ENCODE measurements at regions not wholly inside any gene's neighbourhood (a gene's known extent, or its start where the extent isn't known, plus 50 kb on each side); places are given as distances from the start of the nearest gene placed in this dataset.

DNA sequence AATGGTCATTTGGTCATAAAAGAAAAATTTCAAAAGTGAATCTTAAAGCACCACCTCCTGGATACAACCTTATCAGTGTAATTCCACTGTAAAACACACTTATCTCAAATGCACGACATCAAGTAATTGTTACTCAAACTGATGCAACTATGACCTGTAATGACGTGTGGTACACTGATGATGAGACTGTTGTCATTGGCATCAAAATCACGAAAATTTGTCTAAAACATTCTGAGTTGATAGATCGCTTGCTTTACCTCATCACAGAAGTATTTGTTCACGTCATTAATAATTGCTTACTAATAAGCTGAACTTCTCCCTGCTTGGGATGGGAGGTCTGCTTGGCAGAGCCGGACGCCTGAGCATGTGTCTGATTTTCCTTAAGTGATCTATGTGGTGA lies 221.8 kb upstream of the KLF6 start:
- TF ChIP-seq MYC (IDR thresholded peaks at IDR 0.05; ENCODE audit: low read depth, low read length) (no peak), EZH2 (IDR thresholded peaks at IDR 0.05; ENCODE audit: borderline replicate concordance, low read depth, low read length, severe bottlenecking) (no peak), POLR2A (IDR thresholded peaks at IDR 0.05; ENCODE audit: low read depth, low read length) (no peak), GATA2 (IDR thresholded peaks at IDR 0.05; ENCODE audit: insufficient read depth, insufficient read length, low read depth, low read length) (no peak), FOS (IDR thresholded peaks at IDR 0.05; ENCODE audit: borderline replicate concordance, insufficient read depth, low read length) (no peak), POLR2AphosphoS5 (IDR thresholded peaks at IDR 0.05; ENCODE audit: insufficient read depth, low read depth, low read length) (no peak), JUN (IDR thresholded peaks at IDR 0.05; ENCODE audit: borderline replicate concordance, insufficient read depth, insufficient read length, low read depth) (no peak)
- TF ChIP-seq, protein P1, sequence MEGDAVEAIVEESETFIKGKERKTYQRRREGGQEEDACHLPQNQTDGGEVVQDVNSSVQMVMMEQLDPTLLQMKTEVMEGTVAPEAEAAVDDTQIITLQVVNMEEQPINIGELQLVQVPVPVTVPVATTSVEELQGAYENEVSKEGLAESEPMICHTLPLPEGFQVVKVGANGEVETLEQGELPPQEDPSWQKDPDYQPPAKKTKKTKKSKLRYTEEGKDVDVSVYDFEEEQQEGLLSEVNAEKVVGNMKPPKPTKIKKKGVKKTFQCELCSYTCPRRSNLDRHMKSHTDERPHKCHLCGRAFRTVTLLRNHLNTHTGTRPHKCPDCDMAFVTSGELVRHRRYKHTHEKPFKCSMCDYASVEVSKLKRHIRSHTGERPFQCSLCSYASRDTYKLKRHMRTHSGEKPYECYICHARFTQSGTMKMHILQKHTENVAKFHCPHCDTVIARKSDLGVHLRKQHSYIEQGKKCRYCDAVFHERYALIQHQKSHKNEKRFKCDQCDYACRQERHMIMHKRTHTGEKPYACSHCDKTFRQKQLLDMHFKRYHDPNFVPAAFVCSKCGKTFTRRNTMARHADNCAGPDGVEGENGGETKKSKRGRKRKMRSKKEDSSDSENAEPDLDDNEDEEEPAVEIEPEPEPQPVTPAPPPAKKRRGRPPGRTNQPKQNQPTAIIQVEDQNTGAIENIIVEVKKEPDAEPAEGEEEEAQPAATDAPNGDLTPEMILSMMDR (IDR thresholded peaks at IDR 0.05; ENCODE audit: extremely low read depth in 1 of 2, insufficient read depth in 1 of 2, low read depth in 1 of 2, low read length in 2 of 2), result no peak
- TF ChIP-seq, protein P2, sequence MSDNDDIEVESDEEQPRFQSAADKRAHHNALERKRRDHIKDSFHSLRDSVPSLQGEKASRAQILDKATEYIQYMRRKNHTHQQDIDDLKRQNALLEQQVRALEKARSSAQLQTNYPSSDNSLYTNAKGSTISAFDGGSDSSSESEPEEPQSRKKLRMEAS (IDR thresholded peaks at IDR 0.05; ENCODE audit: insufficient read depth, insufficient read length), result no peak
- Histone ChIP-seq H3K9me1 (replicated peaks; ENCODE audit: control insufficient read depth, extremely low read depth, insufficient read depth, low read length) (no peaks in the 10 kb centered on the region), H3K9me3 (replicated peaks; ENCODE audit: control insufficient read depth, insufficient read depth, low read length) (no peaks in the 10 kb centered on the region), H3K36me3 (ENCODE audit: control insufficient read depth in 2 of 2, extremely low read depth in 1 of 2, insufficient read depth in 2 of 2, low read length in 2 of 2) (no peaks in the 10 kb centered on the region), H4K20me1 (replicated peaks; ENCODE audit: control insufficient read depth, extremely low read depth, insufficient read depth, low read length) (no peaks in the 10 kb centered on the region), H3K4me2 (ENCODE audit: insufficient read depth, low read length) (no peak overlapping the region), H3K27me3 (ENCODE audit: control insufficient read depth in 2 of 2, insufficient read depth in 2 of 2, low read length in 2 of 2) (no peaks in the 10 kb centered on the region), H3K79me2 (ENCODE audit: control insufficient read depth, insufficient read depth, low read length) (no peaks in the 10 kb centered on the region), H3K4me3 (replicated peaks in 1 of 3; ENCODE audit: insufficient read depth in 1 of 3, low read depth in 1 of 3, low read length in 3 of 3) (no peak overlapping the region), H3K27ac (ENCODE audit: insufficient read depth, low read depth, low read length) (no peak overlapping the region), H3K9ac (replicated peaks; ENCODE audit: extremely low read depth, insufficient read depth, low read length) (no peak overlapping the region), H3K4me1 (ENCODE audit: control insufficient read depth, extremely low read depth, insufficient read depth, low read length) (no peaks in the 10 kb centered on the region), H2AFZ (ENCODE audit: low read depth, low read length) (no peak overlapping the region)
- CTCF ChIA-PET, result interaction anchor here (1.0 kb wide), 1 partner anchor 9 kb away, joined by 3 read pairs; no protein-coding TSS in a partner anchor
- intact Hi-C loops (cut with micrococcal nuclease) (no loop called here), dilution Hi-C loops (cut with MboI; ENCODE audit: extremely low pct_ligation_motif_present, low sequenced_read_pairs) (no loop called here)
- POLR2A ChIA-PET, result no interaction called here
- FAIRE-seq (peak; percentile 66), DNase-seq (ENCODE audit: low read depth, low spot score) (no peak)
- BruUV-seq (replicated peaks), result no TSS peak
